HUDEP-2 (cell line): ENCODE measurements at regions not wholly inside any gene's neighbourhood (a gene's known extent, or its start where the extent isn't known, plus 50 kb on each side); places are given as distances from the start of the nearest gene placed in this dataset.

Experiments used
- DNase-seq, 76 experiments: peaks; one replicate each; lab custom pipeline; 2025; ENCODE audit not compliant: unreplicated experiment in 76 of 76; lab: John Stamatoyannopoulos, UW

- DNase-seq: no peak
These were observed 579.2 kb upstream of the PSMD7 start for GRCh38 chr16:73717266-73717974.

GRCh38 chr16:73714976-73715375 is 581.6 kb upstream of the PSMD7 start:
- no peak for DNase-seq

GRCh38 chr16:73713778-73714495 is 582.7 kb upstream of the PSMD7 start:
- DNase-seq: peak in 14 of 76 experiments; percentile 0 to 26 (median 8)

GRCh38 chr16:73713251-73713650 is 583.4 kb upstream of the PSMD7 start:
- DNase-seq: no peak

GRCh38 chr16:73711406-73712080 is 585.1 kb upstream of the PSMD7 start:
- no peak for DNase-seq

- DNase-seq: no peak
These were observed 586.1 kb upstream of the PSMD7 start for GRCh38 chr16:73710526-73710925.

GRCh38 chr16:73707863-73708262 is 588.8 kb upstream of the PSMD7 start:
- DNase-seq: no peak

- no peak for DNase-seq
These were observed 592.7 kb upstream of the PSMD7 start for GRCh38 chr16:73703891-73704290.

GRCh38 chr16:73697336-73697735 is 599.3 kb upstream of the PSMD7 start:
- DNase-seq: no peak

- DNase-seq: no peak
These were observed 603.8 kb upstream of the PSMD7 start for GRCh38 chr16:73692861-73693260.

GRCh38 chr16:73683804-73684203 is 612.8 kb upstream of the PSMD7 start:
- no peak for DNase-seq

GRCh38 chr16:73672135-73672534 is 624.2 kb upstream of the ZFHX3 start:
- no peak for DNase-seq

GRCh38 chr16:73670836-73671820 is 623.2 kb upstream of the ZFHX3 start:
- DNase-seq: no peak

- no peak for DNase-seq
These were observed 621.8 kb upstream of the ZFHX3 start for GRCh38 chr16:73669535-73670274.

- DNase-seq: no peak
These were observed 615.8 kb upstream of the ZFHX3 start for GRCh38 chr16:73663720-73664119.

- DNase-seq: no peak
These were observed 588.3 kb upstream of the ZFHX3 start for GRCh38 chr16:73636196-73636595.

GRCh38 chr16:73629011-73629410 is 581.1 kb upstream of the ZFHX3 start:
- DNase-seq: no peak

- DNase-seq: no peak
These were observed 569.8 kb upstream of the ZFHX3 start for GRCh38 chr16:73617738-73618137.

- DNase-seq: no peak
These were observed 568.8 kb upstream of the ZFHX3 start for GRCh38 chr16:73616770-73617169.
